ENCODE measurements at regions not wholly inside any gene's neighbourhood (a gene's known extent, or its start where the extent isn't known, plus 50 kb on each side); places are given as distances from the start of the nearest gene placed in this dataset.

DNA sequence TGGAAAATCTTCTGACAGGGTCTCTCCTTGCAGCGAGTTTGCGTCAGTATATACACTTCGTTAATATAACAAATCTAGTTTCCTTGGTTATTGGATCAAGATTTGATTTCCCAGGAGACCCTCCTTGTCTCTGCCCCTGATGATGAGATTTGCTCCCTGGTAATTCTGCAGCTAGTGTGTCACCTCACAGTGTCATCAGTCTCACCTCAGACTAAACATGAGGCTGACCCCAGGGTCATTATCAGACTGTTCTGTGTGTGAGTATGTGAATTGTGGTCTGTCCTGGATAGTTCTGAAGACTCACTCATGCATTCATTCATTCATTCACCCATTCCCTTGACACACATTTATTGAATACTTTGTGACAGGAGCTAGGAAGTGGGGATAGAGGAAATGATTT is 138.4 kb upstream of the CTTNBP2 start:
- H3K9me3 ChIP-seq (ENCODE audit: control insufficient read depth in 1 of 2, insufficient read depth in 1 of 2, low read length in 2 of 2), result no peaks in the 10 kb centered on the region
- no peak overlapping the region for H3K4me3 ChIP-seq (ENCODE audit: low read length)
- H3K27me3 ChIP-seq (ENCODE audit: control insufficient read depth in 1 of 2, insufficient read depth in 2 of 2, low read length in 2 of 2), result no peaks in the 10 kb centered on the region
- H3K4me1 ChIP-seq (ENCODE audit: insufficient read depth, low read length), result no peaks in the 10 kb centered on the region
- no peak for DNase-seq
- no peak overlapping the region for H3K27ac ChIP-seq (ENCODE audit: low read depth in 1 of 2, low read length in 2 of 2)
- no peaks in the 10 kb centered on the region for H3K27me3 Mint-ChIP-seq
- no peak overlapping the region for H3K4me3 Mint-ChIP-seq
- CTCF ChIA-PET, result no interaction called here
- no peaks in the 10 kb centered on the region for H3K4me1 Mint-ChIP-seq (ENCODE audit: low read depth)
- H3K36me3 Mint-ChIP-seq (ENCODE audit: low read depth), result no peaks in the 10 kb centered on the region
- intact Hi-C loops (cut with DNase I, micrococcal nuclease), result no loop called here
- no peak overlapping the region for H3K27ac Mint-ChIP-seq
- ATAC-seq (ENCODE audit: poor library complexity), result no peak
- no peaks in the 10 kb centered on the region for H3K9me3 Mint-ChIP-seq
- H3K36me3 ChIP-seq (ENCODE audit: insufficient read depth, low read length), result no peaks in the 10 kb centered on the region
- POLR2A ChIA-PET, result no interaction called here
- TF ChIP-seq, protein P1, sequence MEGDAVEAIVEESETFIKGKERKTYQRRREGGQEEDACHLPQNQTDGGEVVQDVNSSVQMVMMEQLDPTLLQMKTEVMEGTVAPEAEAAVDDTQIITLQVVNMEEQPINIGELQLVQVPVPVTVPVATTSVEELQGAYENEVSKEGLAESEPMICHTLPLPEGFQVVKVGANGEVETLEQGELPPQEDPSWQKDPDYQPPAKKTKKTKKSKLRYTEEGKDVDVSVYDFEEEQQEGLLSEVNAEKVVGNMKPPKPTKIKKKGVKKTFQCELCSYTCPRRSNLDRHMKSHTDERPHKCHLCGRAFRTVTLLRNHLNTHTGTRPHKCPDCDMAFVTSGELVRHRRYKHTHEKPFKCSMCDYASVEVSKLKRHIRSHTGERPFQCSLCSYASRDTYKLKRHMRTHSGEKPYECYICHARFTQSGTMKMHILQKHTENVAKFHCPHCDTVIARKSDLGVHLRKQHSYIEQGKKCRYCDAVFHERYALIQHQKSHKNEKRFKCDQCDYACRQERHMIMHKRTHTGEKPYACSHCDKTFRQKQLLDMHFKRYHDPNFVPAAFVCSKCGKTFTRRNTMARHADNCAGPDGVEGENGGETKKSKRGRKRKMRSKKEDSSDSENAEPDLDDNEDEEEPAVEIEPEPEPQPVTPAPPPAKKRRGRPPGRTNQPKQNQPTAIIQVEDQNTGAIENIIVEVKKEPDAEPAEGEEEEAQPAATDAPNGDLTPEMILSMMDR (IDR thresholded peaks at IDR 0.05), result no peak

DNA sequence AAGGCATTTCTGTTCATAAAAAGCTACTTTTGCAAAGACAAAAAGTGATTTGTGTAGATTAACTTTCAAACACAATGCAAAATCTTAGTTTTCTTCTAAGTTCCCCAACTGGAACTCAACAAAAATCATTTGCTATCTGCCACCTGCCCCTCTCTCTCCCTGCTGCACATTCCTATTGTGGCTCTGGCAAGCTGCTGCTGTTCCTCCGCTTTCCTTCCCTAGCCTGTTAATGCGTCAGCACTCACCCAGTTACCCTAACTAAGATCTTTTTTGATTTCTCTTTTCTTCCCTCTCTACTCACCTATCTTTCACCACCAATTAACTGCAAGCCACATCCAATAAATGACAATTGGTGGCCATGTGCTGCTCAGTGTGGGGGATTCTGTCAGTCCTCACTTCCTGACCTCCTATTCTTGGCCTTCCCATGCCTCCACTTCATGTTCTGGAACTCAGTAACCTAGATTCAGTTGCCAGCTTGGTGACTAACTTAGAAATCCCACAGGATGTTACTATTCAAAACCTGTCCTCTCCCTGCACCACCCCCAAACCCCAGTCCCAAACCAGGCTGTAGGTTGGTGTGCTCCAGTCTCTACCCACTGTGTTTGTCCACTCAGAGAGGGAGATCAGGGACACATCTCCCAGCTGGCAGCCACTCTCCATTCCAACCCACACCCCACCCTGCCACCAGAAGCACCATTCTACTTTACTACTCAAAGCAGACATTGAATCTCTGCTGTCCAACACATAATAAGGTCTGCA is 140.2 kb upstream of the CTTNBP2 start:
- DNase-seq, result no peak
- H3K27me3 Mint-ChIP-seq, result no peaks in the 10 kb centered on the region
- no peaks in the 10 kb centered on the region for H3K36me3 Mint-ChIP-seq (ENCODE audit: low read depth)
- H3K27ac Mint-ChIP-seq, result no peak overlapping the region
- no peak overlapping the region for H3K4me3 ChIP-seq (ENCODE audit: low read length)
- intact Hi-C loops (cut with DNase I, micrococcal nuclease), result no loop called here
- no peaks in the 10 kb centered on the region for H3K9me3 Mint-ChIP-seq
- CTCF ChIA-PET, result no interaction called here
- H3K4me1 Mint-ChIP-seq (ENCODE audit: low read depth), result no peaks in the 10 kb centered on the region
- POLR2A ChIA-PET, result no interaction called here
- H3K27me3 ChIP-seq (ENCODE audit: control insufficient read depth in 1 of 2, insufficient read depth in 2 of 2, low read length in 2 of 2), result no peaks in the 10 kb centered on the region
- H3K4me3 Mint-ChIP-seq, result no peak overlapping the region
- TF ChIP-seq, protein P1 (IDR thresholded peaks at IDR 0.05), result no peak
- no peaks in the 10 kb centered on the region for H3K36me3 ChIP-seq (ENCODE audit: insufficient read depth, low read length)
- H3K27ac ChIP-seq (ENCODE audit: low read depth in 1 of 2, low read length in 2 of 2), result no peak overlapping the region
- no peak for ATAC-seq (ENCODE audit: poor library complexity)
- H3K9me3 ChIP-seq (ENCODE audit: control insufficient read depth in 1 of 2, insufficient read depth in 1 of 2, low read length in 2 of 2), result no peaks in the 10 kb centered on the region
- H3K4me1 ChIP-seq (ENCODE audit: insufficient read depth, low read length), result no peaks in the 10 kb centered on the region

DNA sequence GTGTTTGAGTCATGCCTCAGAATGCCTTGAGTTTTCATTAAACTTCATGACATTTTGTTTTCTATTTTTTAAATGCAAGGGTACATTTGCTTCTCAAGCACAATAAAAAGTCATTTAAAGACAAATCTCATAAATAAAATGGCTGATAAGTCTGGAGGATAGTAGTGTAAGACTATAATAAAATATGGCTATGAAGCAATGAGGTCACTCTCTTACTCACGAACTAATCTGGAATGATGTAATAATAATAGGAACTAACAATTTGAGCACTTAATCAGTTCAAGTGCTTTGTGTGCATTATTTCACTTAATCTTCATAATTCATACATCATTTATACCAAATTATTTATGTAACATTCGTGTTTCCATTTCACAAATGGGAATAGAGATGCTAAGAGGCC is 149.3 kb upstream of the CTTNBP2 start:
- TF ChIP-seq, protein P1 (IDR thresholded peaks at IDR 0.05), result no peak
- no peak for ATAC-seq (ENCODE audit: poor library complexity)
- no peaks in the 10 kb centered on the region for H3K36me3 ChIP-seq (ENCODE audit: insufficient read depth, low read length)
- no peak overlapping the region for H3K27ac ChIP-seq (ENCODE audit: low read depth in 1 of 2, low read length in 2 of 2)
- Mint-ChIP-seq H3K27me3 (no peaks in the 10 kb centered on the region), H3K27ac (no peak overlapping the region), H3K9me3 (peaks cover 11% of the 10 kb centered on the region), H3K36me3 (ENCODE audit: low read depth) (no peaks in the 10 kb centered on the region), H3K4me3 (no peak overlapping the region), H3K4me1 (ENCODE audit: low read depth) (no peaks in the 10 kb centered on the region)
- H3K4me1 ChIP-seq (ENCODE audit: insufficient read depth, low read length), result no peaks in the 10 kb centered on the region
- no peaks in the 10 kb centered on the region for H3K27me3 ChIP-seq (ENCODE audit: control insufficient read depth in 1 of 2, insufficient read depth in 2 of 2, low read length in 2 of 2)
- H3K4me3 ChIP-seq (ENCODE audit: low read length), result no peak overlapping the region
- CTCF ChIA-PET, result no interaction called here
- intact Hi-C loops (cut with DNase I, micrococcal nuclease), result no loop called here
- POLR2A ChIA-PET, result interaction anchor here (0.5 kb wide), 1 partner anchor 1476 kb away, joined by 3 read pairs; no protein-coding TSS in a partner anchor
- no peak for DNase-seq
- no peaks in the 10 kb centered on the region for H3K9me3 ChIP-seq (ENCODE audit: control insufficient read depth in 1 of 2, insufficient read depth in 1 of 2, low read length in 2 of 2)

Measured in CD4-positive, alpha-beta T cell (primary cell).